Endothelial cell of umbilical vein (primary cell): ENCODE measurements at regions not wholly inside any gene's neighbourhood (a gene's known extent, or its start where the extent isn't known, plus 50 kb on each side); places are given as distances from the start of the nearest gene placed in this dataset.

Source experiments
- BruUV-seq: library from RNA; stranded (reverse); fragments of 400-500 nt; replicated peaks from 2 replicates; lab custom pipeline; 2021; lab: Mats Ljungman, UMichigan
- CTCF ChIA-PET: fragments of 300-600, 350-600 bp; sonication (Branson Sonifier 250); formaldehyde crosslinking; loops from one replicate; lab custom pipeline; 2021; ENCODE audit warnings: antibody characterized with exemption, inconsistent platforms; lab: Charles Lee
- POLR2A ChIA-PET: fragments of 300-600, 350-600 bp; sonication (Branson Sonifier 250); formaldehyde crosslinking; loops from one replicate; lab custom pipeline; 2021; ENCODE audit warnings: antibody characterized with exemption, inconsistent platforms; lab: Charles Lee
- DNase-seq: peaks from one replicate; pipeline ENCODE4 v3.0.0-alpha.2; 2011; ENCODE audit warnings: low read depth, low spot score
- FAIRE-seq: peaks from 2 replicates; lab custom pipeline; 2011; peaks lifted over from hg19 to GRCh38; lab: Jason Lieb, UNC
- H2AFZ ChIP-seq: 2 replicates; pipeline ENCODE4 v1.6.0; 2012; ENCODE audit warnings: low read depth, low read length, control low read depth, inconsistent platforms
- H3K27ac ChIP-seq: 2 replicates; pipeline ENCODE4 v1.5.1; 2011; ENCODE audit warnings: low read depth, mild to moderate bottlenecking, control low read depth, low read length, moderate library complexity; ENCODE audit not compliant: insufficient read depth
- H3K27me3 ChIP-seq, 2 experiments: 2 replicates each; pipeline versions ENCODE4 v1.6.0 to v1.6.1; 2011; ENCODE audit warnings: low read length in 2 of 2, mixed read lengths in 1 of 2; ENCODE audit not compliant: control insufficient read depth in 2 of 2, insufficient read depth in 2 of 2
- H3K36me3 ChIP-seq, 2 experiments: 2 replicates in 1 of 2; 3 replicates in 1 of 2; pipeline ENCODE4 v1.5.1; 2011; ENCODE audit warnings: low read length in 2 of 2, mild to moderate bottlenecking in 1 of 2, moderate library complexity in 1 of 2; ENCODE audit not compliant: control insufficient read depth in 2 of 2, insufficient read depth in 2 of 2; ENCODE audit errors: extremely low read depth in 1 of 2
- H3K4me1 ChIP-seq: 3 replicates; pipeline ENCODE4 v1.5.1; 2011; ENCODE audit warnings: mild to moderate bottlenecking, low read length; ENCODE audit not compliant: control insufficient read depth, insufficient read depth; ENCODE audit errors: extremely low read depth
- H3K4me2 ChIP-seq: 2 replicates; pipeline ENCODE4 v1.6.1; 2011; ENCODE audit warnings: low read length, control low read depth, mixed read lengths; ENCODE audit not compliant: insufficient read depth
- H3K4me3 ChIP-seq, 3 experiments: fragments of 200-600 bp in 1 of 3; sonication (generic), shearing (Covaris generic) in 1 of 3; replicated peaks in 1 of 3; 2 replicates each; pipeline ENCODE4 v1.5.1; 2011 to 2016; ENCODE audit warnings: control low read depth in 3 of 3, low read length in 3 of 3, mild to moderate bottlenecking in 2 of 3, inconsistent platforms in 1 of 3, low read depth in 1 of 3, moderate library complexity in 1 of 3; ENCODE audit not compliant: insufficient read depth in 1 of 3
- H3K79me2 ChIP-seq: 2 replicates; pipeline ENCODE4 v1.6.0; 2012; ENCODE audit warnings: low read length, inconsistent platforms; ENCODE audit not compliant: control insufficient read depth, insufficient read depth
- H3K9ac ChIP-seq: replicated peaks from 2 replicates; pipeline ENCODE3; 2011; ENCODE audit warnings: low read length, control low read depth; ENCODE audit not compliant: insufficient read depth; ENCODE audit errors: extremely low read depth
- H3K9me1 ChIP-seq: replicated peaks from 3 replicates; pipeline ENCODE4 v1.6.0; 2011; ENCODE audit warnings: mild to moderate bottlenecking, low read length; ENCODE audit not compliant: control insufficient read depth, insufficient read depth; ENCODE audit errors: extremely low read depth
- H3K9me3 ChIP-seq: replicated peaks from 2 replicates; pipeline ENCODE4 v1.5.1; 2012; ENCODE audit warnings: low read length, inconsistent platforms; ENCODE audit not compliant: control insufficient read depth, insufficient read depth
- H4K20me1 ChIP-seq: replicated peaks from 2 replicates; pipeline ENCODE3; 2011; ENCODE audit warnings: mild to moderate bottlenecking, low read length; ENCODE audit not compliant: control insufficient read depth, insufficient read depth; ENCODE audit errors: extremely low read depth
- EZH2 ChIP-seq: IDR thresholded peaks from 2 replicates; pipeline ENCODE4 v1.6.1; 2012; ENCODE audit warnings: borderline replicate concordance, low read depth, mild to moderate bottlenecking, moderate library complexity, low read length, inconsistent platforms; ENCODE audit not compliant: severe bottlenecking
- FOS ChIP-seq: IDR thresholded peaks from 2 replicates; pipeline ENCODE4 v1.6.1; 2011; ENCODE audit warnings: mild to moderate bottlenecking, low read length, moderate library complexity, borderline replicate concordance; ENCODE audit not compliant: insufficient read depth
- GATA2 ChIP-seq: IDR thresholded peaks from 2 replicates; pipeline ENCODE4 v1.7.0; 2011; ENCODE audit warnings: low read depth, mild to moderate bottlenecking, moderate library complexity, mixed read lengths, low read length; ENCODE audit not compliant: insufficient read length, insufficient read depth
- JUN ChIP-seq: IDR thresholded peaks from 2 replicates; pipeline ENCODE4 v1.6.1; 2011; ENCODE audit warnings: borderline replicate concordance, low read depth; ENCODE audit not compliant: insufficient read length, insufficient read depth
- MAX ChIP-seq: IDR thresholded peaks from 2 replicates; pipeline ENCODE4 v1.6.1; 2011; ENCODE audit not compliant: insufficient read depth, insufficient read length
- MYC ChIP-seq: IDR thresholded peaks from one replicate; pipeline ENCODE4 v1.6.1; 2011; ENCODE audit warnings: mild to moderate bottlenecking, low read depth, low read length
- POLR2A ChIP-seq: IDR thresholded peaks from 2 replicates; pipeline ENCODE4 v1.6.1; 2012; ENCODE audit warnings: low read depth, mild to moderate bottlenecking, control low read depth, low read length
- POLR2AphosphoS5 ChIP-seq: IDR thresholded peaks from 2 replicates; pipeline ENCODE4 v1.6.1; 2012; ENCODE audit warnings: low read depth, mild to moderate bottlenecking, control low read depth, low read length, moderate library complexity; ENCODE audit not compliant: insufficient read depth
- dilution Hi-C: fragments of 300-500 bp; cut with MboI; formaldehyde crosslinking; loops from one replicate; pipeline ENCODE4 v1.15.0; 2019; ENCODE audit warnings: low sequenced_read_pairs; ENCODE audit not compliant: extremely low pct_ligation_motif_present
- intact Hi-C: fragments of 100-400 bp; cut with micrococcal nuclease; formaldehyde crosslinking; loops from one replicate; pipeline ENCODE4 v1.10.0; 2022
- TF ChIP-seq, protein P1 (sequence below), 2 donors: IDR thresholded peaks; 1 replicate in 1 of 2; 2 replicates in 1 of 2; pipeline ENCODE4 v1.5.1; 2011; ENCODE audit warnings: low read length in 2 of 2, mild to moderate bottlenecking in 2 of 2, moderate library complexity in 2 of 2, control low read depth in 1 of 2, inconsistent platforms in 1 of 2, low read depth in 1 of 2; ENCODE audit not compliant: insufficient read depth in 1 of 2; ENCODE audit errors: extremely low read depth in 1 of 2

DNA sequence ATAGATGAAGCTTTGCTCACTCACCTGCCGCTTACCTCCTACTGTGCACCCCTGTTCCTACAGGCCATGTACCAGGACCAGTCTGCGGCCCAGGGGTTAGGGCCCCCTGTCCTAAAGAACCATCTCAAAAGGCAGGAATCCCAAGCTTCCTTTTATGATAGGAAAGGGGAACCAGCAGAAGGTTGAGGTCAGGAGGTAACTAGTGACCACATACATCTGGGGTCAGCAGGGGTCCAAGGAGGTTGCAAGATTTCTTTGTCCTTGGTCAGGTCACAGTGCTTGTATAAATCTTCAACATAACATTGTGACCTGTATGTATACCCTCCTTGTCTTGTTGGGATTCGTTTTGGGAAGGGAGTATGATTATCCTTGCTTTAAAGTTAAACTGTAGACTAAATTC is 73.8 kb downstream of the OAT start:
- no peak overlapping the region for H2AFZ ChIP-seq
- no peaks in the 10 kb centered on the region for H3K36me3 ChIP-seq
- H3K9me1 ChIP-seq, result no peaks in the 10 kb centered on the region
- intact Hi-C loops, result no loop called here
- no peaks in the 10 kb centered on the region for H3K9me3 ChIP-seq
- H3K27me3 ChIP-seq, result no peaks in the 10 kb centered on the region
- H3K4me1 ChIP-seq, result no peaks in the 10 kb centered on the region
- ChIA-PET POLR2A (no interaction called here), CTCF (no interaction called here)
- H4K20me1 ChIP-seq, result no peaks in the 10 kb centered on the region
- DNase-seq, result no peak
- H3K4me2 ChIP-seq, result no peak overlapping the region
- H3K4me3 ChIP-seq, result no peak overlapping the region
- dilution Hi-C loops, result no loop called here
- no peak for TF ChIP-seq POLR2AphosphoS5
- no peak for TF ChIP-seq FOS
- TF ChIP-seq, protein P1, sequence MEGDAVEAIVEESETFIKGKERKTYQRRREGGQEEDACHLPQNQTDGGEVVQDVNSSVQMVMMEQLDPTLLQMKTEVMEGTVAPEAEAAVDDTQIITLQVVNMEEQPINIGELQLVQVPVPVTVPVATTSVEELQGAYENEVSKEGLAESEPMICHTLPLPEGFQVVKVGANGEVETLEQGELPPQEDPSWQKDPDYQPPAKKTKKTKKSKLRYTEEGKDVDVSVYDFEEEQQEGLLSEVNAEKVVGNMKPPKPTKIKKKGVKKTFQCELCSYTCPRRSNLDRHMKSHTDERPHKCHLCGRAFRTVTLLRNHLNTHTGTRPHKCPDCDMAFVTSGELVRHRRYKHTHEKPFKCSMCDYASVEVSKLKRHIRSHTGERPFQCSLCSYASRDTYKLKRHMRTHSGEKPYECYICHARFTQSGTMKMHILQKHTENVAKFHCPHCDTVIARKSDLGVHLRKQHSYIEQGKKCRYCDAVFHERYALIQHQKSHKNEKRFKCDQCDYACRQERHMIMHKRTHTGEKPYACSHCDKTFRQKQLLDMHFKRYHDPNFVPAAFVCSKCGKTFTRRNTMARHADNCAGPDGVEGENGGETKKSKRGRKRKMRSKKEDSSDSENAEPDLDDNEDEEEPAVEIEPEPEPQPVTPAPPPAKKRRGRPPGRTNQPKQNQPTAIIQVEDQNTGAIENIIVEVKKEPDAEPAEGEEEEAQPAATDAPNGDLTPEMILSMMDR (IDR thresholded peaks at IDR 0.05; ENCODE audit: extremely low read depth in 1 of 2, insufficient read depth in 1 of 2, low read depth in 1 of 2, low read length in 2 of 2), result no peak
- TF ChIP-seq GATA2, result no peak
- TF ChIP-seq JUN, result no peak
- TF ChIP-seq MYC, result no peak
- TF ChIP-seq EZH2, result no peak
- no peak for TF ChIP-seq POLR2A
- TF ChIP-seq MAX, result no peak
- FAIRE-seq, result no peak
- H3K9ac ChIP-seq, result no peak overlapping the region
- BruUV-seq, result no TSS peak
- no peak overlapping the region for H3K27ac ChIP-seq
- no peaks in the 10 kb centered on the region for H3K79me2 ChIP-seq
